GM21423 (cell line): ENCODE measurements at regions not wholly inside any gene's neighbourhood (a gene's known extent, or its start where the extent isn't known, plus 50 kb on each side); places are given as distances from the start of the nearest gene placed in this dataset.

Source experiments
- ATAC-seq: cut with Tn5 transposase; IDR thresholded peaks from one replicate; pipeline ENCODE4 v1.9.1; 2021; ENCODE audit warnings: mild to moderate bottlenecking, moderate library complexity; ENCODE audit not compliant: unreplicated experiment

DNA sequence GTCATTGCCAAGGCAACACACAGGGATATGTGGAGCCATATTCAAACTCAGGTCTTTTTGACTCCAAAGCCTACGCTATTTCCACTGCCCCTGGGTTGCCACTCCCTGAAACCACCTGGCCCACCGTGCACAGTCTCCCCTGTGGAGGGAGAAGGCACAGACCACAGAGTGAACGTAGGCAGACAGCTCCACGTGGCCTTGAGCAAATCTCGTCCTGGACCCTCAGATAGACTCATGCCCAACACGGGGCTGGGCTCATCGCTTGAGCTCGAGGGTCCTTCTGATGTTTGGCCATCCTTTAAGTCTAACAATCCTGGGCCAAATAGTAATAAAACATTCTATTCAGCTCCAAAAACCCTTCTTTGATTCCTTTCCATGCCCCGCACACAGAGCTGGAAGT is 72.0 kb downstream of the CPN2 start:
- no peak for ATAC-seq

DNA sequence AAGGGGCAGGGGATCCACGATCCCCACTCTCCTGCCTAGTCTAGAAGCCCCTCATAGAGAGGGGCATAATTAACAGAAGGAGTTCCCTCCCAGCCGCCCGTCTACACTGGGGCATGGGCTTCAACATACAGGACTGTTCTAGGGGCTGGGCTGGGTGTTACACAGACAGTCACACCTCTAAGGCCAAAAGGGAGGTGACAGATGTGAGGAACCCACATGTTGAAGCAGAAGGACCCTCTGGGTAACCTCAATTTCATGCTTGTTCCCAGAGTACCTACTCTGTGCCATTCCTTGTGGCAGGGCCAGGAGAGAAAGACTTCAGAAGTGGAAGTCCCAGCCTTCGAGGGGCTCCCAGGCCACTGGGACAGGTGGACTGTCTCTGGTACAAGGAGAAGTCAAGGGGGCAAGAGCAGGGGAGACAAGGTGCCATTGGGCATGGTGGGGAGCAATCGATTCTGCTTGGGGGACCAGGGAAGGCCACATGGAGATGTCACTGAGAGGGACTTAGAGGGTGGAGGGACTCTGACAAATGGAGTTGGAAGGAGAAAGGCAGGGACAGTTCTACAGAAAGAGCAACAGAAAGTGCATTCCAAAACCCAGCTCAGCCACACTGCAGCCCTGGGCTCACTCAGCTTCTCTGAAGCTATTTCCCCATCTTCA is 71.3 kb downstream of the CPN2 start:
- no peak for ATAC-seq

DNA sequence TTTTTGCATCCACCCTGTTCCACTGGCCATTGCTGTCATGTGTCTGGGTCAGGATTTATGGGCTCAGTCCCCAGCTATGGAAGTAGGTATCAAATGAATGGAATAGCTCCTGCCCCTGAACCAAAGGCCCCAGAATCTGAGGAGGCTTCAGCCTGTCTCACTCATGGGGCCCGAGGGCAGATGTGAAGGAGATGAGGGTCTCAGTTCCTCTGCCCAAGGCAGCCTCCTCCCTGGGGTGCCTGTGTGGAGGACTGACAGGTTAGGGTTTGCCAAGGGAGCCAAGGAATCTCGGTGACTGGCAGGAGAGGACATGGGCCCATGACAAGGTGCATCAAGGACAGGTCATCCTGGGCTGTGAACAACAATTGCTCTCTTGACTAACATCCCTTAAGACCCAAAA is 70.4 kb downstream of the CPN2 start:
- ATAC-seq: no peak

DNA sequence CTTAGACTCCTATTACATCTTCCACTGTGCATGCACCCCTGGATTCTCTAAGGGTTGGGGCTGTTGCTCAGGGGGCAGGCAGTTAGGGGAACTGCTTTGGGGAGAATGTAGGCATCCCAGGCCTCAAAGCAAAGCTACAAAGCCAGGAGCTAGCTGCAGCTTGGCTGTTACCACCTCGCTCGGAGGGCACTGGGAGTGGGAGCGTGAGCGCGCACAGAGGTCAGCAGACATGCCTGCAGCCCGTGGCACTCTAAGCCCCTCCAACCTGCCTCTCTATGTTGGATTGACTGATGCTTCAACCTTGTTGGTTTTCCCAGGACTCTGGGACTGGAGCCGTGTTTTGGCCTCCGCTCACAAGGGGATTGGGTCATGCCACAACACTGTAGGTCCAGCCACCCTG is 69.8 kb downstream of the CPN2 start:
- ATAC-seq: no peak

DNA sequence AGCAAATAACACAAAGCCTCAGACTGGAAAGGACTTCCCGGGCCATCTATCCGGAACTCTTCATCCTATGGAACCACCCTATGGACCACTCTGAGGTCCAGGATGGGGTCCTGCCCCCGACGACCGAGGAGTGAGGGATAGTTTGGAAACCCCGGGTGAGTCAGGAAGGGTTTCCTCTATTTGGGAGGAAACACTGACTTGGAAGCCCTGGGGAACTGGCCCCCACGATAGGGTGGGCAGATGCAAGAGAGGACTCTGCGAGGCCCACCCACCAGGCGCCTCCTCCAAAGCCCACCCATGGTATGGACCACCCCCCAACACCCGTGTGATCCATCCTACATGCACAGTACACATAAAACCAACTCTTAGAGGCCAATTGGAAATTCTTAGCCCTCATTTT is 69.4 kb downstream of the CPN2 start:
- no peak for ATAC-seq

DNA sequence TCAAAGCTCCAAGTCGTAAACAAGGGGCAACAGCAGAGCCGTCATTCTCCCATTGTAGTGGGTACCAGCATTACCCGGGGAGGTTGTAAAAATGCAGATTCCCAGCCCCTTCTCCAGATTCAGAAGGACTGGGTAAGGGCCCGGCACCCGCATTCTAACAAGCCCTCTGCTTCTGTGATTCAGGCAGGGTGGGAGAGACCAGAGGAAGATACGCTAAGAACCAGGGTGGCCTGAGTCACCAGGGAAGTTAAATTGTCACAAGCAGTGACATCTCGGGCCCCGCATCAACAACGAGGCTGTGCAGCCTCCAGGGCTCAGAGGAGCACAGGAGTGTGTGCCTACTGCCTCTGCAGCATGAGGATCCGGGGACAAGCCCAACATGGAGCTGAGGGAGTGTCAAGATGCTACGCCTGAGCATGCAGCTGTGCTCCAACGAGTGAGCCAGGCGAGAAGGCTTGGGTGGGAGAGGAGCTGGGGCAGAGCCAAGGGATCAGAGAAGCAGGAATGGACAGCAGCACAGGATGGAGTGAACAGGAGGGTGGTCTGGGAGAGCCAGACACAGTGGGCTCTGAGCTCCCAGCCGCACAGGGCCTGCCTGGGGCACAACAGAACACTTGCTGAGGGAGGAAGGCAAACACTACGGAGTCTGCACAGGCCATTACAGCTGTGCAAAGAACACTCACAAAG is 68.5 kb downstream of the CPN2 start:
- no peak for ATAC-seq

DNA sequence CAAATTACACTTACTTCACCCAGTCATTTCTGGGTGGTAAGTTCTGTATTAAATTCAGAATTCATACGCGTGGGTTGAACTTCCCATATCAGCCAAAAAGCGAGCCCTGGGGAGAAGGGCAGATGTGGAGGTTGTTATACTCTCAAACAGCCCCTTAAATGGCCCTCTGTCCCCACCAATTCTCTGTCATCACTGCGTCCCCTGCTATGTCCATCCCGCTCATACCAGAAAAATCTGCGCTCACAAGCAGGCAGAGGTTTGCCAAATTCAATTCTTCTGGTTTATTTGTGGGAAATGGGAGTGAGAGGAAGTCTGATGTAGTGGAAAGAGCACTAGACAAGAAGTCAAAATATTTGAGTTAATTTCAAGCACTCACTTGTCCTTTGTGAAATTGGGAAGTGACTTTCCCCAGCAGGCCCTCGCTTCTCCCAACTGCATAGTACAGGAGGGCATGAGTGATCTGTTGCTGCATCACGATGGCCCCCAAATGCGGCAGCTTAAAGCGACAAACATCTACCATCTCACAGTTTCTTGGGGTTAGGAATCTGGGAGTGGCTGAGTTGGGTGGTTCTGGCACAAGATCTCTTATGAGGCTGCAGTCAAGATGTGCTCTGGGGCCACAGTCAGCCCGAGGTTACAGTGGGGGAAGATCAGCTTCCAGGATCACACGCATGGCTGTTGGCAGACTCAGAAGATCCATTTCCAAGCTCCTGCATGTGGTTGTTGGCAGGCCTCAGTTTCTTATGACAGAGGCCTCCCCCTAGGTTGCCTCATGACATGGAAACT is 67.7 kb downstream of the CPN2 start:
- no peak for ATAC-seq

DNA sequence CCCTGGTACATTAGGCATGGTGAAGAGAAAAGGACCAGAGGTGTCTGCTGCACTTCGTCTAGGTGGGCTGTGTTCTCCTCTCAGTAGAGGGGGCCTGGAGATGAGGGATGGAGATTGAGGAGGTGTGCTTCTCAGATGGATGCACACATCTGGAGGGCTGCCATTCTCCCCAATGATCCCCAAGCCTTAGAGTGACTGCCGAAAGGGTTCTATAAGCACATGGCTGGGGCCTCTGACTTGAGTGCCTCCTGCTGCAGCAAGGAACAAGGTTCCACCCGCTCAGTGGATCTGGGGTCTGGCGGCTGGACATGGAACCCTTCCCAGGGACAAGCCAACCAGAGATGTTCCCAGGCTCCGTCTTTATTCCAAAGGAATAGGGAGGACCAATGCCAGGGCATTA is 66.8 kb downstream of the CPN2 start:
- ATAC-seq: no peak

DNA sequence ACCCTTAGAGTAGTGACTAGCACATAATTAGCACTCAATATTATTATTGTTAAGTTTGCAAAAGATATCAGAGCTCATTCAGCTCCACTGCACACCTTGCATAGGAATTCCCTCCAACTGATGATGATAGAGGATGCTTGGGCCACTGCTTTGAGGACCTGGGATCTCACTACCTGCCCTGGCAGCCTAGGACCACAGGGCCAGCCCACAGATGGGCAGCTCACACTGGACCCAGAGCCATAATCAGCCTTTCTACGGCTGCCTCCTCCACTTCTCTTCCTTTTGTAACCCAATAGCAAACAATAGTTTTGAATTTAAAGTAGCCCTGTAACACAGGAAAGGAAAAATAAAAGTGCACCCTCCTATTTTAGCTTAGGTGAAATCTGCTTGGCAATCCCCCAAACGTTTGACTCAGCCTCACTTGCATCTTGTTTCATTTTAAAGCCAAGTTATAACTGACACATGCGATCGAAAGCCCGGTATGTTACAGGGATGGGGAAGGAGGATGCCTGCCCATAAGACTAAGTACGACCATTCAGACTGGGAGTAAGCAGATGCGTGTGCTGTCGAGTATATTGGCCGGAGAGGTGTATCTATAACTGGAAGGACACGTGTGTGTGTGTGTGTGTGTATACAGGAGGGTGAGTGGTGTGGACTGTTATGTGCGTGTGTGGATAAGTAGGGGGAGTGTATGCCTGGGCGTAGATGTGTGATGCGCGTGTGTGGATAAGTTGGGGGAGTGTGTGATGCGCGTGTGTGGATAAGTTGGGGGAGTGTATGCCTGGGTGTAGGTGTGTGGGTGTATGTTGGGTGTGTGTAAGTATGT is 65.9 kb downstream of the CPN2 start:
- no peak for ATAC-seq

DNA sequence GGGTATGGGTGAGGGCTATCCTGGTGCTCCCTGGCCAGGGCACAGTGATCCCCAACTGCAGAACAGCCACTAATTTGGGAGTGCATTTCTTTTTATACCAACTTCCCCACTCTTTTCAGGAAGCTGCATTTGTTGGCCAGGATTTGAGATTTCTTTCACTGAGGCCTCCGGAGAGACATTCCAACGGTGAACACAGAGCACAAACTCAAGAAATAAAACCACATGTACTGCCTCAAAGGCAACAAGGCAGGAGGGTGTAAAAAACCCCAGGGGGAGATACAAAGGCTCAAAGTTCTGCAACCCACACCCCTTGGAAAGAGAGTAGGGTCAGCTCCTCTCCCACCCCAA is 65.3 kb downstream of the CPN2 start:
- no peak for ATAC-seq

DNA sequence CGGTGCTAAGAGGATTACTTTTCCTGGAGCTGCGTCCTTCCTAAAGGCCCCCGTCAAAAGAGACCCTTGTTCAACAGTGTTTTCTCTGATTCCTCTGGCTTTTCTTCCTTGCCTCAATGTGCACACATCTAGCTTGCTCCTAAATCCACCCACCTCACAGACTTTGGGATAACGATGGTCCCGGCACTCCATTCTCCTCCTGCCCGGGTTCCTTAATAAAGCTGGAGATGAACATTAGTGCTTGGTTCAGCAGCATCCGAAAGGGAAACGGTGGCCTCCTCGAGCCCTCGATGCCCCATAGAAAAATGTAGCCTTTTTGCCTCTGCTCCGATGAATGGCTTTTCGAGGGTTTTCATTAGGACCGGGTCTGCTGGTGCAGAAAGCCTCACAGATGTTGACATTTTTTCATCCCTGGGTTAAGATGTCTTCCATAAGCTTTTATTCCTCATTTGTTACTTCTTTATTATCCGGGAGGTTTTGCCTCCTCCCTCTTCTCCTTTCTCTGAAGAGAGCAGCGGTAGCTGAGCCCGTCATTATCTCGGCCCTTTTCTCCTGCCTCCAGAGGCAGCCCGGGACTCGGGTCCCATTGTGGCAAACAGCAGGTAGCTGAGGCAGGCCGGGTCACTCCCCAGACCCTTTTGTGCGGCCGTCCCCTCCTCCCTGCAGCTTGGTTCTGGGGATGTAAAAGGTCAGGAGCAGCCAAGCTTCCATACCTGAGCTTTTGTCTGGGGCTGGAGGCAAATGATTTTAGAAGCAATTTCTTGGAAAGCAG is 64.6 kb downstream of the CPN2 start:
- no peak for ATAC-seq

DNA sequence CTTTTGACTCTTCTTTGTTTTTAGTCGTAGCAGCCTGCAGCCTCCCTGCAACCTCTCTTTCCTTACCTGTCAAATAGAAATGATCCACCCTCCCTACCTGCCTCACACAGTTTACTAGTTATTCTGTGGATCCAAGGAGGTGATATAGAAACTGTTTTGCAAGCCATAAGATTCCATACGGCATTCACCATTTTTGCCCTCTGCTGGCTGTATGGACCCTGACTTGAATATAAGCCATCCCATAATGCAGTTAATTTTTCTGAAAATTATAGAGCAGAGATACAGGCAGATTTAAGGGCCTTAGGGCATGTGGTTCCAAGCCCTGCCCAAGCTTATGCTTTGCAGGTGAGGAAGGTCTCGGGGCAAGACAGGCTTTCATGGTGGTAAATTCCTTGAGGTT is 63.8 kb downstream of the CPN2 start:
- ATAC-seq: no peak

DNA sequence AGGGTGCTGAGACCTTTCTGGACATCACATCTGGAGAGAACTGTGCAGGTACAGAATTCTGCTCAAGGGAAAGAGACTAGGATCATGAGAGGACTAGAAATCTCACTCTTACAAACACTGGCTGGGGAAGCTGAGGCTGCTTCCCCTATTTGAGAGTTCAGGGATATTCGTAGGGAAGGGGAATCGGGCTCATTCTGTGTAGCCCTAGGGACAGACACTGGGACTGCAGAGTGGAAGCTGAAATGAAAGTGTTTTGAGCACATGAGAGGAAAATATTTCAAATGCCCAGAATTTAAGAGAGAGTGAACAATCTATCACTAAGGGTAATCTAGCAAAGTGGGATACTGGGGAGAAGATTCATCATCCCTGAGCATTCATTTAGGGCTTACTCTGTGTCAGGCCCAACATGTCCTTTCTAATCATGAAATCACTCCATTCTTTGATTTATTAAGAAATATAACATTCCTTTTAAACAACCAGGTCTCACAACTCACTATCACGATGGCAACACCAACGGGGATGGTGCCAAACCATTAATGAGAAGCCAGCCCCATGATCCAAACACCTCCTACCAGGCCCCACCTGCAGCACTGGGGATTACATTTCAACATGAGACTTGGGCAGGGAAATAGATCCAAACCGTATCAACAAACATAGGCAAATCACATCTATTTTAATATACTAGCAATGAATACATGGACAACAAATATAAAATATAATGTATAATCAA is 63.0 kb downstream of the CPN2 start:
- no peak for ATAC-seq
